H1 (cell line): ENCODE measurements at regions not wholly inside any gene's neighbourhood (a gene's known extent, or its start where the extent isn't known, plus 50 kb on each side); places are given as distances from the start of the nearest gene placed in this dataset.

ENCODE experiments used
- CTCF ChIA-PET: fragments of 300-600 bp; sonication (Branson Sonifier 250); formaldehyde crosslinking; loops from one replicate; lab custom pipeline; 2021; ENCODE audit not compliant: partially characterized antibody; lab: Charles Lee
- POLR2A ChIA-PET: fragments of 300-600 bp; sonication (Branson Sonifier 250); formaldehyde crosslinking; loops from one replicate; lab custom pipeline; 2021; ENCODE audit warnings: inconsistent platforms; ENCODE audit not compliant: partially characterized antibody; lab: Charles Lee
- DNase-seq, 2 experiments: peaks; one replicate each; pipeline versions ENCODE4 v3.0.0 to v3.0.0-alpha.2; 2010 to 2022; ENCODE audit warnings: low spot score in 2 of 2, low read depth in 1 of 2, mixed read lengths in 1 of 2
- FAIRE-seq: peaks from 2 replicates; lab custom pipeline; 2011; peaks lifted over from hg19 to GRCh38; lab: Jason Lieb, UNC
- H2AFZ ChIP-seq: 2 replicates; pipeline ENCODE4 v1.8.1; 2012; ENCODE audit warnings: low read length, inconsistent platforms
- H2AK5ac ChIP-seq: 2 replicates; pipeline ENCODE4 v1.6.1; 2013; ENCODE audit warnings: low read depth, low read length
- H2BK120ac ChIP-seq: replicated peaks from 2 replicates; pipeline ENCODE3; 2013; ENCODE audit warnings: low read depth, low read length, inconsistent platforms
- H2BK12ac ChIP-seq: 2 replicates; pipeline ENCODE4 v1.6.1; 2013; ENCODE audit warnings: low read depth, low read length
- H2BK15ac ChIP-seq: 2 replicates; pipeline ENCODE4 v1.6.1; 2013; ENCODE audit warnings: low read length
- H2BK20ac ChIP-seq: 2 replicates; pipeline ENCODE4 v1.6.1; 2013; ENCODE audit warnings: low read length
- H2BK5ac ChIP-seq: 2 replicates; pipeline ENCODE4 v1.6.1; 2013; ENCODE audit warnings: low read depth, low read length
- H3K14ac ChIP-seq: 2 replicates; pipeline ENCODE4 v1.6.1; 2013; ENCODE audit warnings: inconsistent platforms; ENCODE audit not compliant: insufficient read length
- H3K18ac ChIP-seq: 2 replicates; pipeline ENCODE4 v1.6.1; 2013; ENCODE audit warnings: low read length; ENCODE audit errors: extremely low read depth
- H3K23ac ChIP-seq: 2 replicates; pipeline ENCODE4 v1.6.1; 2013; ENCODE audit warnings: inconsistent platforms; ENCODE audit not compliant: insufficient read length
- H3K23me2 ChIP-seq: 2 replicates; pipeline ENCODE4 v1.6.1; 2013; ENCODE audit warnings: low read depth, low read length
- H3K27ac ChIP-seq: 2 replicates; pipeline ENCODE4 v1.6.1; 2011; ENCODE audit warnings: low read depth, low read length, inconsistent platforms
- H3K27me3 ChIP-seq, 4 experiments: replicated peaks in 1 of 4; 1 replicate in 1 of 4; 2 replicates in 3 of 4; pipeline versions ENCODE4 v1.6.1 to v1.8.1; 2011 to 2013; ENCODE audit warnings: low read length in 3 of 4, mild to moderate bottlenecking in 3 of 4, inconsistent platforms in 2 of 4, mixed read lengths in 2 of 4, moderate library complexity in 1 of 4; ENCODE audit not compliant: control insufficient read depth in 3 of 4, insufficient read depth in 3 of 4; ENCODE audit errors: extremely low read depth in 1 of 4
- H3K36me3 ChIP-seq, 4 experiments: 2 replicates each; pipeline versions ENCODE4 v1.6.1 to v1.8.1; 2011 to 2013; ENCODE audit warnings: mild to moderate bottlenecking in 4 of 4, low read length in 3 of 4, moderate library complexity in 2 of 4, control low read depth in 1 of 4, inconsistent platforms in 1 of 4; ENCODE audit not compliant: insufficient read depth in 4 of 4, control insufficient read depth in 2 of 4
- H3K4ac ChIP-seq: replicated peaks from 2 replicates; pipeline ENCODE3; 2013; ENCODE audit warnings: low read length, low read depth, mixed read lengths, inconsistent platforms; ENCODE audit not compliant: insufficient read length
- H3K4me1 ChIP-seq, 4 experiments: replicated peaks in 1 of 4; 1 replicate in 1 of 4; 2 replicates in 3 of 4; pipeline versions ENCODE4 v1.6.1 to v1.8.1; 2011 to 2013; ENCODE audit warnings: low read length in 3 of 4, inconsistent platforms in 2 of 4, mixed read lengths in 1 of 4; ENCODE audit not compliant: insufficient read depth in 4 of 4, control insufficient read depth in 3 of 4
- H3K4me2 ChIP-seq, 2 experiments: 2 replicates each; pipeline versions ENCODE4 v1.6.1 to v1.8.1; 2011 to 2013; ENCODE audit warnings: low read depth in 2 of 2, low read length in 2 of 2, control low read depth in 1 of 2, inconsistent platforms in 1 of 2, mild to moderate bottlenecking in 1 of 2; ENCODE audit not compliant: insufficient read depth in 1 of 2
- H3K4me3 ChIP-seq, 4 experiments: fragments of 200-600, 300-600 bp in 1 of 4; sonication (generic), shearing (Covaris generic), sonication (Bioruptor Twin) in 1 of 4; 2 replicates each; pipeline versions ENCODE4 v1.5.1 to v1.8.1; 2011 to 2016; ENCODE audit warnings: low read length in 4 of 4, low read depth in 3 of 4, control low read depth in 2 of 4, inconsistent platforms in 2 of 4, mild to moderate bottlenecking in 2 of 4, mixed read lengths in 1 of 4, moderate library complexity in 1 of 4; ENCODE audit not compliant: insufficient read depth in 2 of 4; ENCODE audit errors: extremely low read depth in 1 of 4
- H3K56ac ChIP-seq: replicated peaks from 2 replicates; pipeline ENCODE3; 2013; ENCODE audit warnings: low read depth, mild to moderate bottlenecking, mixed read lengths, low read length, inconsistent platforms; ENCODE audit not compliant: insufficient read length
- H3K79me1 ChIP-seq: 2 replicates; pipeline ENCODE4 v1.6.1; 2013; ENCODE audit warnings: low read depth, low read length, control low read depth
- H3K79me2 ChIP-seq, 2 experiments: 2 replicates each; pipeline versions ENCODE4 v1.6.1 to v1.8.1; 2012 to 2013; ENCODE audit warnings: low read length in 2 of 2, mild to moderate bottlenecking in 2 of 2, inconsistent platforms in 1 of 2; ENCODE audit not compliant: insufficient read depth in 2 of 2, control insufficient read depth in 1 of 2
- H3K9ac ChIP-seq, 4 experiments: replicated peaks in 1 of 4; 1 replicate in 1 of 4; 2 replicates in 3 of 4; pipeline versions ENCODE4 v1.6.1 to v1.8.1; 2011 to 2013; ENCODE audit warnings: low read depth in 3 of 4, low read length in 3 of 4, control low read depth in 2 of 4, mild to moderate bottlenecking in 2 of 4, moderate library complexity in 2 of 4, inconsistent platforms in 1 of 4; ENCODE audit errors: extremely low read depth in 1 of 4
- H3K9me3 ChIP-seq, 2 experiments: 2 replicates each; pipeline versions ENCODE4 v1.6.1 to v1.8.1; 2012 to 2013; ENCODE audit warnings: mild to moderate bottlenecking in 2 of 2, moderate library complexity in 2 of 2, control low read depth in 1 of 2, inconsistent platforms in 1 of 2, low read depth in 1 of 2, low read length in 1 of 2, mixed read lengths in 1 of 2; ENCODE audit not compliant: insufficient read depth in 2 of 2
- H4K20me1 ChIP-seq, 2 experiments: replicated peaks in 1 of 2; 2 replicates each; pipeline versions ENCODE3 to v1.8.1; 2011 to 2013; ENCODE audit warnings: inconsistent platforms in 2 of 2, low read length in 2 of 2, mild to moderate bottlenecking in 1 of 2; ENCODE audit not compliant: insufficient read depth in 2 of 2, control insufficient read depth in 1 of 2
- H4K5ac ChIP-seq: 2 replicates; pipeline ENCODE4 v1.6.1; 2013; ENCODE audit warnings: low read length, low read depth, mixed read lengths, inconsistent platforms; ENCODE audit not compliant: insufficient read length
- H4K8ac ChIP-seq: 2 replicates; pipeline ENCODE4 v1.8.0; 2013; ENCODE audit warnings: mild to moderate bottlenecking, moderate library complexity, low read length, inconsistent platforms; ENCODE audit not compliant: insufficient read depth; ENCODE audit errors: extremely low read depth
- H4K91ac ChIP-seq: replicated peaks from 2 replicates; pipeline ENCODE3; 2013; ENCODE audit warnings: low read length, mixed read lengths, inconsistent platforms; ENCODE audit not compliant: insufficient read length
- NANOG ChIP-seq: IDR thresholded peaks from 2 replicates; pipeline ENCODE4 v1.6.1; 2011; ENCODE audit warnings: low read length, low read depth, mild to moderate bottlenecking, inconsistent platforms; ENCODE audit not compliant: insufficient read depth, poor library complexity, severe bottlenecking

DNA sequence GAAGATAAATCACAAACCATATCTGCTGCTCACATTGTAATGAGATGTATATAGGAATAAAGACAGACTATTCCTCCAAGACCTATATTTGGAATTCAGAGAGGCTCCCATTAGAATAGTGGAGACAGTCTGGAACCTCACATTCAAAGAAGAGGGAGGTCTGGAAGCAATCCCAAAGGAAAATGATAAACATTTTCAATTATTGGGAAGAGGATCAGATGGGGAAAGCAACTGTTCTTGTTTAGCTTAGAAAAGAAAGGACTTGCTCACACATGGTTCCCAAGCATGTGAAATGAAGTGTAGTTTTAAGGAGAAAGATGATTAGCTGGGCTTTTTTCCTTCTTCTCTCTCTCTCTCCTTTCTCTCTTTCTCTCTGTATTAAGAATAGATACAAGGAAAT is 193.0 kb upstream of the LMNTD1 start:
- Histone ChIP-seq H3K18ac (no peak overlapping the region), H2BK12ac (no peak overlapping the region), H3K9me3 (no peaks in the 10 kb centered on the region), H2BK20ac (no peak overlapping the region), H3K4me2 (no peak overlapping the region), H3K4me3 (no peak overlapping the region), H3K27ac (no peak overlapping the region), H4K91ac (no peak overlapping the region), H3K14ac (no peak overlapping the region), H2BK120ac (no peak overlapping the region), H2AFZ (no peak overlapping the region), H3K4me1 (peaks cover 0 to 7% (median 1%) of the 10 kb centered on the region in 4 experiments; a peak in 2 of 7 replicates), H3K36me3 (no peaks in the 10 kb centered on the region), H4K5ac (no peak overlapping the region), H3K23me2 (peaks cover 2% of the 10 kb centered on the region; the same call in 1 of the 2 replicates), H3K4ac (no peak overlapping the region), H3K56ac (no peak overlapping the region), H2BK15ac (no peak overlapping the region), H4K20me1 (no peaks in the 10 kb centered on the region), H3K27me3 (no peaks in the 10 kb centered on the region), H4K8ac (no peak overlapping the region), H2BK5ac (no peak overlapping the region), H3K23ac (no peak overlapping the region), H3K9ac (no peak overlapping the region), H3K79me1 (no peaks in the 10 kb centered on the region), H2AK5ac (no peak overlapping the region), H3K79me2 (no peaks in the 10 kb centered on the region)
- ChIA-PET POLR2A (no interaction called here), CTCF (no interaction called here)
- no peak for DNase-seq
- TF ChIP-seq NANOG = no peak
- FAIRE-seq = no peak
